GM10248 (cell line): ENCODE measurements at regions not wholly inside any gene's neighbourhood (a gene's known extent, or its start where the extent isn't known, plus 50 kb on each side); places are given as distances from the start of the nearest gene placed in this dataset.

Experiments
- CTCF ChIA-PET: fragments of 300-600 bp; sonication (Branson Sonifier 250); formaldehyde crosslinking; extraction: SDS; loops from one replicate; lab custom pipeline; 2021; ENCODE audit warnings: antibody characterized with exemption; lab: Yijun Ruan, JAX
- POLR2A ChIA-PET: fragments of 350-650 bp; sonication (Branson Sonifier 250); formaldehyde crosslinking; extraction: SDS; loops from one replicate; lab custom pipeline; 2020; ENCODE audit warnings: antibody characterized with exemption; lab: Yijun Ruan, JAX
- DNase-seq: peaks from one replicate; pipeline ENCODE4 v3.0.0; 2012; ENCODE audit errors: extremely low spot score
- TF ChIP-seq, protein P1 (sequence below): IDR thresholded peaks from 2 replicates; pipeline ENCODE4 v1.5.1; 2012; ENCODE audit warnings: mild to moderate bottlenecking, low read depth; ENCODE audit errors: extremely low read depth, missing control alignments, control extremely low read depth

DNA sequence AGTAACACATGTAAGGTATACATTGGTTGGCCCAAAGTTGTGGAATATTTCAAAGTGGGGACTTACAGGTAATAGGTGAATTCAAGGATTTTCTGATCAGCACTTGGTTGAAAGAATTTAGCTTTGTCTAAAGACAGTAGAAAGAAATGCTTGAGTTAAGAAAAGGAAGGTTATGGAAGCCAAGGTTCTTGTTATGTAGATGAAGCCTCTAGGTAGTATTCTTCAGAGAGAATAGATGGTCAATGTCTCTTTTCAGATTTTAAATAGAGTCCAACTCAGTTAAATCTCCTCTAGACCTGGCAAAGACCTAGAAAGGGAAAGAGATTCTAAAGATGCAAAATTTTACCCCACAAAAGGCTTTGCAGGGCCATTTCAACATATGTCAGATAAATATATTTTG lies 157.4 kb downstream of the ANKRD30B start:
- TF ChIP-seq, protein P1, sequence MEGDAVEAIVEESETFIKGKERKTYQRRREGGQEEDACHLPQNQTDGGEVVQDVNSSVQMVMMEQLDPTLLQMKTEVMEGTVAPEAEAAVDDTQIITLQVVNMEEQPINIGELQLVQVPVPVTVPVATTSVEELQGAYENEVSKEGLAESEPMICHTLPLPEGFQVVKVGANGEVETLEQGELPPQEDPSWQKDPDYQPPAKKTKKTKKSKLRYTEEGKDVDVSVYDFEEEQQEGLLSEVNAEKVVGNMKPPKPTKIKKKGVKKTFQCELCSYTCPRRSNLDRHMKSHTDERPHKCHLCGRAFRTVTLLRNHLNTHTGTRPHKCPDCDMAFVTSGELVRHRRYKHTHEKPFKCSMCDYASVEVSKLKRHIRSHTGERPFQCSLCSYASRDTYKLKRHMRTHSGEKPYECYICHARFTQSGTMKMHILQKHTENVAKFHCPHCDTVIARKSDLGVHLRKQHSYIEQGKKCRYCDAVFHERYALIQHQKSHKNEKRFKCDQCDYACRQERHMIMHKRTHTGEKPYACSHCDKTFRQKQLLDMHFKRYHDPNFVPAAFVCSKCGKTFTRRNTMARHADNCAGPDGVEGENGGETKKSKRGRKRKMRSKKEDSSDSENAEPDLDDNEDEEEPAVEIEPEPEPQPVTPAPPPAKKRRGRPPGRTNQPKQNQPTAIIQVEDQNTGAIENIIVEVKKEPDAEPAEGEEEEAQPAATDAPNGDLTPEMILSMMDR = no peak
- CTCF ChIA-PET = interaction anchor here (1.3 kb wide), 1 partner anchor 9 kb away, joined by 3 read pairs; no protein-coding TSS in a partner anchor

DNA sequence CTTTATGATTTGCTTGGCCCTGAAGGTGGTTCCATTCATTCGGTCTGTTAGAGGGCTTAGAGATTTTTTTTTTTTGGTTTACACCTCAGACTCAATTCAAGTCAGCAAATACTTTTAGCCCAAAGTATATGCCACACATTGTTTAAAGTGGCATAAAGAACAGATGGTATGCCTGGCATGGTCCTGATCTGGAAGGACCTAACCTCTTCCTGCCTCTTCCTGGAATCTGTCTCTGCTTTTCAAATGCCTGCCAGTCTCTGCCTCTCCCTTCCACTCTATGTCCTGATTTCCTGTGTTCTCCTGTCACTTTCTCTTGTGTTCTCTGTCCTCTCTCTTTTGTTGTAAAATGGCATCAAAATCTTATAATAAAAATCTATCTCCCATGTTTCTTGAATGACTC lies 158.0 kb downstream of the ANKRD30B start:
- TF ChIP-seq, protein P1 = no peak
- ChIA-PET CTCF (no interaction called here), POLR2A (no interaction called here)
- DNase-seq = no peak

More for the DNA sequence above, 157.4 kb downstream of the ANKRD30B start:
- no peak for DNase-seq
- POLR2A ChIA-PET = no interaction called here

DNA sequence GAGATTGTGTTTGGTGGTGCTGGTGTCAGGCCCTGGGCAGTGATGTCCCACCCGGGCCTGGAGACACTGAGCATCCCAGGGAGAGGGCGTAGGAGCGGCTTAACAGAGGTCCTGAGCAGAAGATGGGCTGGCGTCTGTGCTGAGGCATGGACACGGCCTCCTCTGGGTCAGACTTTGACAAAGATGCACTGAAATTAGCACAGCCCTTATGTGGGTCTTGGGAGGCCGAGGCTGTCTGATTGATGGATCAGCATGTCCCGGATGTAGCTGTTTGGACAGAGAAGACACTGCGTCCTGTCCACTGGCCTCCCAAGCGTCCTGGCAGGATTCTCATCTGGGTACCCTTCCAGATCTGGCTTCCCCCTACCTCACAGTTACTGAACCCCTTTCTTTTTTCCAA lies 159.4 kb downstream of the ANKRD30B start:
- TF ChIP-seq, protein P1 = no peak
- DNase-seq = no peak
- CTCF ChIA-PET = no interaction called here
- POLR2A ChIA-PET = no interaction called here

DNA sequence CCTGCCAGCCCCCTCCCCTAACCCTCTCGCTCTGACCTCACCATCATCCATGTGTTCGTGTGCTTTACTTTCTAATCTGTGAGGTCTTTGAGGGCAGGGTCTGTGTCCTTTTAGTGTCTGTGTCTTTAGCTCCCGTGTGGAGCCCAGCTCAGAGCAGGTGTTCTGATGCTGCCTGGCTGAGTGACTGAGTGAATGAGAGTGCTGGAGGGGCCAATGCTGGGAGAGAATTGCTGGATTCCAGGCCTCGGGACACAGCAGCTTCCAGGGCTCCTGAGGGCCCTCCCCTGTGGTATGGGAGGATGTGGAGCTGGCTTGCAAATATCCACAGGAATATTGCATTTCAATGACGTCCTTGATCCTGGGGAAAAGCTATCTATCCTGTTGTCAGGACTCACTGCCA lies 160.6 kb downstream of the ANKRD30B start:
- ChIA-PET POLR2A (no interaction called here), CTCF (no interaction called here)
- TF ChIP-seq, protein P1 = no peak
- DNase-seq = no peak

DNA sequence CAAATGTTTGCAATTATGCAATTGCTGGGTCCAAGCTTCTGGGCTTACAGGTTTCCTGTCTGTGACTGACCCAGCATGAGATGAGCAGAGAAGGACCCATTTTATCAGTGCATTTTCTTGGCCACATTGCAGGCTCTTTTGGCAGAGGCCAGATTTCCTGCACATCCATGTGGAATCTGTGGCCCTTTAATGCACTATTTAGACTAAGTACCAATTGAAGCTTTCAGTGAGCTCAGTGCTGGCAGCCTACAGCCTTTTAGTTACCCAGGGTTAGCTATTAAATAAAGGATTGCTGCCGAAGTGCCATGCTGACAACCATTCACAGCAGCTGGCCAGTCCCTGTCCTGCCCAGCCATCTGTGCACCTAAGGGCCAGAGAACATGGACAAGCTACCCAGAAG lies 165.0 kb downstream of the ANKRD30B start:
- TF ChIP-seq, protein P1 = no peak
- POLR2A ChIA-PET = no interaction called here
- CTCF ChIA-PET = no interaction called here
- no peak for DNase-seq

DNA sequence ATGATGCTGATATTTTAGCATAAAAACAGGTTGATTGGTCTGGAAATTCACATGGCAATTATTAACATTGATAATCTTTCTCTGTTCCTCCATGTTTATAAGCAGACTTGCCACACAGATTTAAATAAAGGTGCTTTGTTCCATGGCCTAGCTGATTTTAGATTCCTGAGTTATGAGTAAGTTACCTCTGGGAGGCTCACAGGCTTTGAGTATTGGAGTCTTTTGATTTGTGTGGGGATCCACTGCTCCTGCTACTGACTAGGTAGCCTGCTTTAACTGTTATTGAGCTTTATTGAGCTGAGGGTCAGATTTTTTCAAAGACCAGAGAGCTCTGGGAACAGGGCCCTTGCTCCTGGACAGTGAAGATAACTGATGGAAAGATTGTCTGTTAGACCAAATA lies 166.1 kb downstream of the ANKRD30B start:
- ChIA-PET POLR2A (no interaction called here), CTCF (interaction anchor here (1.4 kb wide), 1 partner anchor 9 kb away, joined by 3 read pairs; no protein-coding TSS in a partner anchor)
- TF ChIP-seq, protein P1 = no peak
- no peak for DNase-seq
